H9 (cell line): ENCODE measurements at regions not wholly inside any gene's neighbourhood (a gene's known extent, or its start where the extent isn't known, plus 50 kb on each side); places are given as distances from the start of the nearest gene placed in this dataset.

Source experiments
- DNase-seq: peaks from one replicate; pipeline ENCODE4 v3.0.0-alpha.2; 2017
- H2AFZ ChIP-seq: one replicate; pipeline ENCODE4 v1.6.1; 2013; ENCODE audit warnings: mild to moderate bottlenecking, low read length, control low read depth, moderate library complexity
- H2AK5ac ChIP-seq: 2 replicates; pipeline ENCODE4 v1.6.1; 2013; ENCODE audit warnings: low read length, control low read depth, mixed read lengths; ENCODE audit not compliant: insufficient read length
- H2BK120ac ChIP-seq: one replicate; pipeline ENCODE4 v1.6.1; 2013; ENCODE audit warnings: low read depth, mild to moderate bottlenecking, low read length, control low read depth, inconsistent platforms; ENCODE audit not compliant: poor library complexity, severe bottlenecking
- H2BK12ac ChIP-seq: 2 replicates; pipeline ENCODE4 v1.6.1; 2013; ENCODE audit warnings: low read length, control low read depth, mixed read lengths, low read depth; ENCODE audit not compliant: insufficient read length
- H2BK15ac ChIP-seq: 2 replicates; pipeline ENCODE4 v1.6.1; 2013; ENCODE audit warnings: low read depth, low read length, control low read depth
- H2BK20ac ChIP-seq: one replicate; pipeline ENCODE4 v1.6.1; 2013; ENCODE audit warnings: low read depth, mild to moderate bottlenecking, low read length, control low read depth, inconsistent platforms; ENCODE audit not compliant: poor library complexity, severe bottlenecking
- H2BK5ac ChIP-seq: 2 replicates; pipeline ENCODE4 v1.6.1; 2013; ENCODE audit warnings: low read length, control low read depth, mixed read lengths; ENCODE audit not compliant: insufficient read length
- H3K14ac ChIP-seq: 2 replicates; pipeline ENCODE4 v1.6.1; 2013; ENCODE audit warnings: low read length, control low read depth; ENCODE audit not compliant: insufficient read depth
- H3K18ac ChIP-seq: 2 replicates; pipeline ENCODE4 v1.6.1; 2013; ENCODE audit warnings: low read depth, mild to moderate bottlenecking, mixed read lengths, low read length, control low read depth; ENCODE audit not compliant: insufficient read length
- H3K23ac ChIP-seq: 2 replicates; pipeline ENCODE4 v1.6.1; 2013; ENCODE audit warnings: low read length, control low read depth, mixed read lengths, low read depth; ENCODE audit not compliant: insufficient read length
- H3K23me2 ChIP-seq: 2 replicates; pipeline ENCODE4 v1.6.1; 2013; ENCODE audit warnings: low read depth, mild to moderate bottlenecking, mixed read lengths, low read length, control low read depth; ENCODE audit not compliant: insufficient read length, poor library complexity, severe bottlenecking
- H3K27ac ChIP-seq: 2 replicates; pipeline ENCODE4 v1.5.1; 2013; ENCODE audit warnings: low read length, control low read depth, mixed read lengths, low read depth; ENCODE audit not compliant: insufficient read length
- H3K27me3 ChIP-seq: 2 replicates; pipeline ENCODE4 v1.6.1; 2013; ENCODE audit warnings: low read length, control low read depth, inconsistent platforms; ENCODE audit not compliant: insufficient read depth
- H3K4ac ChIP-seq: 2 replicates; pipeline ENCODE4 v1.6.1; 2013; ENCODE audit warnings: low read depth, mild to moderate bottlenecking, control low read depth, inconsistent platforms, low read length, moderate library complexity
- H3K4me1 ChIP-seq: 2 replicates; pipeline ENCODE4 v1.6.1; 2013; ENCODE audit warnings: low read length, control low read depth, inconsistent platforms; ENCODE audit not compliant: insufficient read depth
- H3K4me2 ChIP-seq: 2 replicates; pipeline ENCODE4 v1.6.1; 2013; ENCODE audit warnings: low read length, control low read depth, mixed read lengths; ENCODE audit not compliant: insufficient read length, insufficient read depth
- H3K56ac ChIP-seq: 2 replicates; pipeline ENCODE4 v1.6.1; 2013; ENCODE audit warnings: low read depth, mild to moderate bottlenecking, mixed read lengths, low read length, control low read depth; ENCODE audit not compliant: insufficient read length
- H3K79me1 ChIP-seq: 2 replicates; pipeline ENCODE4 v1.6.1; 2013; ENCODE audit warnings: low read depth, mild to moderate bottlenecking, moderate library complexity, low read length, control low read depth, inconsistent platforms; ENCODE audit not compliant: insufficient read depth, poor library complexity, severe bottlenecking
- H3K79me2 ChIP-seq: 2 replicates; pipeline ENCODE4 v1.6.1; 2013; ENCODE audit warnings: low read length, control low read depth, inconsistent platforms; ENCODE audit not compliant: insufficient read depth
- H3K9ac ChIP-seq: 2 replicates; pipeline ENCODE4 v1.6.1; 2013; ENCODE audit warnings: low read length, control low read depth, mixed read lengths; ENCODE audit not compliant: insufficient read length; ENCODE audit errors: extremely low read depth
- H3K9me3 ChIP-seq: one replicate; pipeline ENCODE4 v1.6.1; 2013; ENCODE audit warnings: low read depth, low read length, inconsistent platforms; ENCODE audit not compliant: control insufficient read depth
- H3T11ph ChIP-seq: one replicate; pipeline ENCODE4 v1.6.1; 2013; ENCODE audit warnings: mild to moderate bottlenecking, low read length, control low read depth, inconsistent platforms
- H4K20me1 ChIP-seq: one replicate; pipeline ENCODE4 v1.6.1; 2013; ENCODE audit not compliant: control insufficient read depth, insufficient read length, insufficient read depth
- H4K5ac ChIP-seq: 2 replicates; pipeline ENCODE4 v1.6.1; 2013; ENCODE audit warnings: low read depth, mild to moderate bottlenecking, mixed read lengths, low read length, control low read depth; ENCODE audit not compliant: insufficient read length
- H4K8ac ChIP-seq: replicated peaks from 2 replicates; pipeline ENCODE4 v1.6.1; 2013; ENCODE audit warnings: low read length, control low read depth, mixed read lengths, low read depth; ENCODE audit not compliant: insufficient read length
- H4K91ac ChIP-seq: 2 replicates; pipeline ENCODE4 v1.6.1; 2013; ENCODE audit warnings: low read depth, mild to moderate bottlenecking, moderate library complexity, mixed read lengths, low read length, control low read depth; ENCODE audit not compliant: insufficient read length
- H3K27ac Mint-ChIP-seq, 3 experiments: 2 replicates in 2 of 3; 3 replicates in 1 of 3; pipeline ENCODE4 v1.8.0; 2020 to 2021; ENCODE audit warnings: mixed read lengths in 3 of 3, mild to moderate bottlenecking in 1 of 3, moderate library complexity in 1 of 3
- H3K27me3 Mint-ChIP-seq: 2 replicates; pipeline ENCODE4 v1.8.0; 2021; ENCODE audit warnings: low read depth, mild to moderate bottlenecking, moderate library complexity, mixed read lengths
- H3K36me3 Mint-ChIP-seq, 3 experiments: 2 replicates in 2 of 3; 3 replicates in 1 of 3; pipeline ENCODE4 v1.8.0; 2020 to 2021; ENCODE audit warnings: low read depth in 3 of 3, mixed read lengths in 3 of 3; ENCODE audit not compliant: insufficient read depth in 1 of 3
- H3K4me1 Mint-ChIP-seq, 2 experiments: 2 replicates each; pipeline ENCODE4 v1.8.0; 2020; ENCODE audit warnings: mixed read lengths in 2 of 2
- H3K4me3 Mint-ChIP-seq, 2 experiments: 2 replicates in 1 of 2; 3 replicates in 1 of 2; pipeline ENCODE4 v1.8.0; 2020 to 2021; ENCODE audit warnings: mild to moderate bottlenecking in 2 of 2, mixed read lengths in 2 of 2, moderate library complexity in 1 of 2
- H3K9me3 Mint-ChIP-seq, 2 experiments: 2 replicates in 1 of 2; 3 replicates in 1 of 2; pipeline ENCODE4 v1.8.0; 2020; ENCODE audit warnings: mild to moderate bottlenecking in 2 of 2, mixed read lengths in 2 of 2, moderate library complexity in 1 of 2
- WGBS: extraction: QIAGEN DNeasy Blood & Tissue Kit; methylation state at CpG from one replicate; pipeline ENCODE4 v1.1.7; 2013; ENCODE audit warnings: missing lambda C conversion rate, low lambda C conversion rate, mixed read lengths; ENCODE audit not compliant: insufficient read length; ENCODE audit errors: extremely low coverage; 5-methylcytosine and 5-hydroxymethylcytosine counted together
- TF ChIP-seq, protein P1 (sequence below): fragments of 200-600 bp; sonication (generic); conservative IDR thresholded peaks from 3 replicates; pipeline ENCODE4 v1.8.0; 2021; ENCODE audit warnings: antibody characterized with exemption, mild to moderate bottlenecking

DNA sequence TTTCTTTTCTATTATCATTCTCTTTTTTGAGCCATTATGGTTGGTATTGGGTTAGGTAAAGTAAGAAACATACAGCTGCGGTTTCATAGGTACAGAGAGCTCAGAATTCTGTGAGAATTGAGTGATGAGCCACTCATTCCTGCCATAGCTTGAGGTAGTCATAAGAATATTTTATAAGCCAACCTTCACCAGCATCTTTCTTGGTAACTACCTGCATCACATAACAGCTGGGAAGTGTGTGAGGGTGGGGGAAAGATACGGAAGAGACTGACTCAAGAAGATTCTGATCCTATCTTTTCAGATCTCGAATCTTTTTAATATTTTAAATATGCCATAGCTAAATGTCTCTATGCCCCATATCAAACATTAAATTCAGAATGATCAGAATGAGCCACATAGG lies 313.8 kb upstream of the DDX18 start:
- no peak overlapping the region for H2BK5ac ChIP-seq
- H3K27me3 ChIP-seq = no peaks in the 10 kb centered on the region
- no peak overlapping the region for H2BK120ac ChIP-seq
- Mint-ChIP-seq H3K4me3 (no peak overlapping the region), H3K4me1 (no peaks in the 10 kb centered on the region), H3K27ac (no peak overlapping the region), H3K27me3 (no peaks in the 10 kb centered on the region; the same call in 1 of the 2 replicates), H3K36me3 (peaks cover 0 to 10% (median 10%) of the 10 kb centered on the region in 3 experiments; a peak in 5 of 7 replicates), H3K9me3 (peaks cover 3 to 5% of the 10 kb centered on the region in 2 experiments; a peak in 3 of 5 replicates)
- no peak overlapping the region for H2AFZ ChIP-seq
- no peaks in the 10 kb centered on the region for H3K79me2 ChIP-seq
- no peak overlapping the region for H3K9ac ChIP-seq
- H3K27ac ChIP-seq = no peak overlapping the region
- TF ChIP-seq, protein P1, sequence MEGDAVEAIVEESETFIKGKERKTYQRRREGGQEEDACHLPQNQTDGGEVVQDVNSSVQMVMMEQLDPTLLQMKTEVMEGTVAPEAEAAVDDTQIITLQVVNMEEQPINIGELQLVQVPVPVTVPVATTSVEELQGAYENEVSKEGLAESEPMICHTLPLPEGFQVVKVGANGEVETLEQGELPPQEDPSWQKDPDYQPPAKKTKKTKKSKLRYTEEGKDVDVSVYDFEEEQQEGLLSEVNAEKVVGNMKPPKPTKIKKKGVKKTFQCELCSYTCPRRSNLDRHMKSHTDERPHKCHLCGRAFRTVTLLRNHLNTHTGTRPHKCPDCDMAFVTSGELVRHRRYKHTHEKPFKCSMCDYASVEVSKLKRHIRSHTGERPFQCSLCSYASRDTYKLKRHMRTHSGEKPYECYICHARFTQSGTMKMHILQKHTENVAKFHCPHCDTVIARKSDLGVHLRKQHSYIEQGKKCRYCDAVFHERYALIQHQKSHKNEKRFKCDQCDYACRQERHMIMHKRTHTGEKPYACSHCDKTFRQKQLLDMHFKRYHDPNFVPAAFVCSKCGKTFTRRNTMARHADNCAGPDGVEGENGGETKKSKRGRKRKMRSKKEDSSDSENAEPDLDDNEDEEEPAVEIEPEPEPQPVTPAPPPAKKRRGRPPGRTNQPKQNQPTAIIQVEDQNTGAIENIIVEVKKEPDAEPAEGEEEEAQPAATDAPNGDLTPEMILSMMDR = no peak
- no peak overlapping the region for H2AK5ac ChIP-seq
- no peak overlapping the region for H2BK15ac ChIP-seq
- no peak overlapping the region for H3K4ac ChIP-seq
- H3K23me2 ChIP-seq = no peaks in the 10 kb centered on the region
- no peak overlapping the region for H4K8ac ChIP-seq
- no peaks in the 10 kb centered on the region for H3K4me1 ChIP-seq
- no CpG with 5 or more reads among the region's 3 CpGs for WGBS
- no peak overlapping the region for H3T11ph ChIP-seq
- H3K79me1 ChIP-seq = no peaks in the 10 kb centered on the region
- no peak overlapping the region for H3K18ac ChIP-seq
- no peak overlapping the region for H2BK12ac ChIP-seq
- H4K20me1 ChIP-seq = no peaks in the 10 kb centered on the region
- H3K14ac ChIP-seq = no peak overlapping the region
- H4K91ac ChIP-seq = no peak overlapping the region
- DNase-seq = no peak
- no peak overlapping the region for H3K56ac ChIP-seq
- H4K5ac ChIP-seq = no peak overlapping the region
- H3K9me3 ChIP-seq = no peaks in the 10 kb centered on the region
- no peak overlapping the region for H2BK20ac ChIP-seq
- H3K4me2 ChIP-seq = no peak overlapping the region
- H3K23ac ChIP-seq = no peak overlapping the region
